ENCODE measurements at regions not wholly inside any gene's neighbourhood (a gene's known extent, or its start where the extent isn't known, plus 50 kb on each side); places are given as distances from the start of the nearest gene placed in this dataset.

GRCh38 chr15:70290708-70291107 lies 193.0 kb upstream of the TLE3 start:
- no peak for TF ChIP-seq CTCF (IDR thresholded peaks at IDR 0.05)
- Histone ChIP-seq H3K4me2 (ENCODE audit: low read length) (no peak overlapping the region), H3K4me3 (ENCODE audit: low read depth, low read length) (no peak overlapping the region), H3K9ac (no peak overlapping the region), H3K27ac (no peak overlapping the region), H3K9me3 (ENCODE audit: control insufficient read depth, low read length) (no peaks in the 10 kb centered on the region), H3K4me1 (no peaks in the 10 kb centered on the region), H3K36me3 (ENCODE audit: control insufficient read depth, insufficient read depth, low read length) (no peaks in the 10 kb centered on the region), H3K79me2 (no peaks in the 10 kb centered on the region), H2AFZ (no peak overlapping the region), H3K27me3 (ENCODE audit: control insufficient read depth, insufficient read depth, low read length) (no peaks in the 10 kb centered on the region)

DNA sequence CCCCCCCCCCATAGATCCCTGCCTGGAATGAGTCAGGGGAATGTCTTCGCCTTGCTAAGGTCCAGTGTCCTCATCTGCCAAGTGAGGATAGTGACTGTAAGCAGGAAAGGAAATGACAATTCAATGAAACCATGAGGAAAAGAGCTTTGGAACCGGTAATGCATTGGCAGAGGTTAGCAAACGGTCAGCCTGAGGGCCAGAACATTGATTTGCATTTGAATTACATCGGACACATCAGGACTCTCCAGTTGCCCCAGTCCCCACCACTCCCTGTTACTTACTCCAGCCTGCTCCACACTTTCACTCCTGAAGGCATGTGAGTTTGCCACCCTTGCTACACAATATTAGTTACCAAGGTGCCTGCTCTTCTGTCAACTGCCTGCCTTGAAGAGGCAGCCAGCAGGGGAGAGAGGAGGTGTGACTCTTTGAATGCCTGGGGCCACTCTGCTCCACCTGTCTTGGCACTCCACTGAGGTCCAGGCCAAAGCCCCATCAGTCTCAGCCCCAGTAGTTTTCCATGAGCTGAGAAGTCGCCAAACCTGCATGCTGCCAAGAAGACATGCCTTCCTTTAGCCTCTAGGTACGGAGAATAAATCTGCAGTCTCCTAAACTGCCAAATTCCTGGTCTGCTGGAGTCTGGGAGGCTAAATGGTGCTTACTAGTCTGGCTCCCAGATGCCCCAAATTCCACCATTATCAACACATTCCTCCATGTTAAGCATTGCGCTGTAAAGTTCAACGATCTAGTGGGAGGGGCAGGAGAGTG lies 191.7 kb upstream of the TLE3 start:
- Histone ChIP-seq H3K4me1 (no peaks in the 10 kb centered on the region), H2AFZ (peak overlapping the region; percentile 46), H3K27me3 (ENCODE audit: control insufficient read depth, insufficient read depth, low read length) (no peaks in the 10 kb centered on the region), H3K9me3 (ENCODE audit: control insufficient read depth, low read length) (no peaks in the 10 kb centered on the region), H3K79me2 (no peaks in the 10 kb centered on the region), H3K4me3 (ENCODE audit: low read depth, low read length) (no peak overlapping the region), H3K4me2 (ENCODE audit: low read length) (no peak overlapping the region), H3K9ac (no peak overlapping the region), H3K27ac (no peak overlapping the region), H3K36me3 (ENCODE audit: control insufficient read depth, insufficient read depth, low read length) (no peaks in the 10 kb centered on the region)
- no peak for TF ChIP-seq CTCF (IDR thresholded peaks at IDR 0.05)

DNA sequence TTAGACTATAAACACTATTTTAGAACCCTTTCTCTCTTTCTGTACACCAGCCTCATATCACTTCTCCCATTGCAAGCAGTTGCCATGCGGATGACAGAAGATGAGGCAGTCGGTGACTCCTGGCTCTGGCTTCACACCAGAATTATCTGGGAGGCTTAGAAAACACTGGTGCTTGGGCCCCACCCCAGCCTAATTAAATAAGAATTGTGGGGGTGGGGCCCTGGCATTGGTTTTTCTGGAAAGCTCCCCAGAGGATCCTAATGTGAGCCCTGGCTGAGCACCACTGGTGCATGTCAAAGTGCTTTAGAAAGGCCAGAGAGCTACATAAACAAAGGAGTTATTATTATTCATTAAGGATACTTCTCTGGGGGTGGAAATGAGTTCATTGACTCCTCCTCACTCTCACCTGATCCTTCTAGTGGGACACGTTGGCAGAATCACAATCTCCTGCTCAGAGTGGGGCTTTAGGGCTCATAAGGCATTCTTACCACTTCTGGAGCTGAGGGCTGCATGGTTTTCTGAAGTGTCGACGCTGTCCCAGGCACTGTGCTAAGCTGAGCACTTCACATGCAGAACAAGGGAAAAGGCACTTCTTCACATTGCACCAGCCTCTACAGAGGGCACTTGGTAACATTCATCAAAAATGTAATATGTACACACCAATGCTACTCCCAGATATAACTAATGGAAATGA lies 188.5 kb upstream of the TLE3 start:
- H3K9me3 ChIP-seq (ENCODE audit: control insufficient read depth, low read length): no peaks in the 10 kb centered on the region
- H3K4me2 ChIP-seq (ENCODE audit: low read length): no peak overlapping the region
- H2AFZ ChIP-seq: no peak overlapping the region
- no peaks in the 10 kb centered on the region for H3K79me2 ChIP-seq
- H3K27ac ChIP-seq: no peak overlapping the region
- TF ChIP-seq CTCF (IDR thresholded peaks at IDR 0.05): no peak
- H3K4me3 ChIP-seq (ENCODE audit: low read depth, low read length): no peak overlapping the region
- no peak overlapping the region for H3K9ac ChIP-seq
- no peaks in the 10 kb centered on the region for H3K36me3 ChIP-seq (ENCODE audit: control insufficient read depth, insufficient read depth, low read length)
- no peaks in the 10 kb centered on the region for H3K27me3 ChIP-seq (ENCODE audit: control insufficient read depth, insufficient read depth, low read length)
- no peaks in the 10 kb centered on the region for H3K4me1 ChIP-seq

DNA sequence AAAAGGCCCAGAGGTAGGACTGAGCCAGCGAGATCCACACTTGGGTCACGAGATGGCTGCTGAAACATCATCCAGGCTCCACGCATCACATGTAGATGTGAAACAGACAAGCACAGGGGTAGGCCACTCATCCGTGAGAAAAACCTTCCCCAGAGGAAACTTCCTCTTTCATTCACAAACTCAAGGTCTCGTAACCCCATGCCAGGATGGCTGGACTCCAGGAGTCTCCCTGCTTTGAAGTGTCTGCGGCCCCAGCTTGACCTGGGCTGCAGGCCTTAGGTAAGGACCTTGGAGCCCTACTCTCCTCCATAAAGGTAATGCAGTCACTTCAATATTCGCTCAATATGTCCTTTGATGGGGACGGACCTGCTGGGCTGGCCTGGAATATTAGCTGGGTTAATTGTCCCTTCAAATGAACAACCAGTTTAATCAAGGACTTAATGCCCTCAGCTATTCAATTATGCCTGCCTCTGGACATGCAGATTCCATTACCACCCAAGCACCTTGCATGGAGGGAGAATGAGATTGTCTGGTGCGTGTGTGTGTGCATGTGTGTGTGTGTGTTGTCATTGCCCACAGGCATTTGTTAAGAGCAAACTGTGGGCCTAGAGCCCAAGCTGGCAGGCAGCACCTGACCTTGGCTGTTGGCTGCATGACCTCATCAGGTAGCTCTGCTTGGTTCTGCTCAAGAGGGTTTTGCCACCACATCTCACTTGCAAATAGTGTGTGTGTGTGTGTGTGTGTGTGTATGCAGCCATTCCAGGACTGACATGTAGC lies 186.9 kb upstream of the TLE3 start:
- no peaks in the 10 kb centered on the region for H3K36me3 ChIP-seq (ENCODE audit: control insufficient read depth, insufficient read depth, low read length)
- no peaks in the 10 kb centered on the region for H3K4me1 ChIP-seq
- no peaks in the 10 kb centered on the region for H3K79me2 ChIP-seq
- H3K9ac ChIP-seq: no peak overlapping the region
- no peak overlapping the region for H3K4me3 ChIP-seq (ENCODE audit: low read depth, low read length)
- no peaks in the 10 kb centered on the region for H3K27me3 ChIP-seq (ENCODE audit: control insufficient read depth, insufficient read depth, low read length)
- H3K4me2 ChIP-seq (ENCODE audit: low read length): no peak overlapping the region
- H3K27ac ChIP-seq: no peak overlapping the region
- no peak for TF ChIP-seq CTCF (IDR thresholded peaks at IDR 0.05)
- no peak overlapping the region for H2AFZ ChIP-seq
- no peaks in the 10 kb centered on the region for H3K9me3 ChIP-seq (ENCODE audit: control insufficient read depth, low read length)

All from parathyroid adenoma (tissue), 2 donors.